ENCODE measurements at regions not wholly inside any gene's neighbourhood (a gene's known extent, or its start where the extent isn't known, plus 50 kb on each side); places are given as distances from the start of the nearest gene placed in this dataset.

- TF ChIP-seq PRDM10 (CRISPR knock-in tag; IDR thresholded peaks at IDR 0.05; ENCODE audit: low read depth) = 0 out of 2 replicates have a peak, but pooled peaks have one; percentile 42
- peak; percentile 87 for TF ChIP-seq PAXIP1 (CRISPR knock-in tag; conservative IDR thresholded peaks at IDR 0.05)
- TF ChIP-seq AHR (CRISPR knock-in tag; IDR thresholded peaks at IDR 0.05) = peak; percentile 7; the same call in 1 of the 2 replicates
- no peak; the same call in 1 of the 2 replicates for TF ChIP-seq ZNF331 (CRISPR knock-in tag; IDR thresholded peaks at IDR 0.05)
- peak; percentile 4; the same call in 1 of the 2 replicates for TF ChIP-seq STAG1 (CRISPR knock-in tag; IDR thresholded peaks at IDR 0.05)
- 0 out of 2 replicates have a peak, but pooled peaks have one; percentile 32 for TF ChIP-seq POGK (CRISPR knock-in tag; conservative IDR thresholded peaks at IDR 0.05)
- TF ChIP-seq PHF21A (CRISPR knock-in tag; IDR thresholded peaks at IDR 0.05) = peak; percentile 94; the same call in 1 of the 2 replicates
- TF ChIP-seq AHDC1 (CRISPR knock-in tag; IDR thresholded peaks at IDR 0.05; ENCODE audit: borderline replicate concordance) = peak; percentile 34; the same call in 1 of the 2 replicates
- TF ChIP-seq ZNF605 (CRISPR knock-in tag; IDR thresholded peaks at IDR 0.05) = peak; percentile 45; the same call in 1 of the 2 replicates
- TF ChIP-seq PHF8 (CRISPR knock-in tag; IDR thresholded peaks at IDR 0.05) = 0 out of 2 replicates have a peak, but pooled peaks have one; percentile 16
- peak; percentile 35; the same call in 1 of the 2 replicates for TF ChIP-seq ZNF746 (CRISPR knock-in tag; IDR thresholded peaks at IDR 0.05)
- TF ChIP-seq NR2C2 (CRISPR knock-in tag; IDR thresholded peaks at IDR 0.05; ENCODE audit: borderline replicate concordance) = peak; percentile 50; the same call in 1 of the 2 replicates
- no peak; the same call in 1 of the 2 replicates for TF ChIP-seq ZNF772 (CRISPR knock-in tag; IDR thresholded peaks at IDR 0.05)
These were observed 344.7 kb downstream of the BUD13 start (continued) for GRCh38 chr11:116427903-116428637.

Measured in HepG2 (cell line).